OCI-LY3 (cell line): ENCODE measurements at regions not wholly inside any gene's neighbourhood (a gene's known extent, or its start where the extent isn't known, plus 50 kb on each side); places are given as distances from the start of the nearest gene placed in this dataset.

Experiments
- EZH2phosphoT487 ChIP-seq: fragments of 200-600 bp; shearing (Covaris generic); IDR thresholded peaks from 2 replicates; pipeline ENCODE4 v1.6.1; 2018; ENCODE audit warnings: antibody characterized with exemption, mixed run types, low read depth
- TF ChIP-seq, protein P1 (sequence below): fragments of 200-600, 300-600 bp; sonication (generic); IDR thresholded peaks from 2 replicates; pipeline ENCODE4 v1.5.1; 2014; ENCODE audit warnings: antibody characterized with exemption, low read length, low read depth

DNA sequence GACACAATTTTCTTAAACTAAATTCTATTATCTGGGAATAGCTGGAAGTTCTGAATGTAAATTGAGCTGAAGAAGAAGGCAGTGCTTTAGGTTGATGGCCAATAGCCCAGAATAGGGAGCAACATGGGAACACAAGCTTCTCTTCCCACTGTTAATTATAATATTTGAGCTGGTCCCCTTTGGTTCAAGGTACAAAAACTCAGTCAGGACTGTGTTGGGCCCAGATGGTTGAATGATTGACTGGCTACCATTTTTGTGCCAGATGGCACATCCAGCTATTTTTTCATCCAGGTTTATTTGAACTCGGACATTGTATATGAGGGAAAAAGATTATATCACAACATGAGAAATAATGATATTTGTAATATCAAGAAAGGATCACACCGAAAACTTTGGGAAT, 458.9 kb downstream of the SLITRK1 start:
- TF ChIP-seq, protein P1, sequence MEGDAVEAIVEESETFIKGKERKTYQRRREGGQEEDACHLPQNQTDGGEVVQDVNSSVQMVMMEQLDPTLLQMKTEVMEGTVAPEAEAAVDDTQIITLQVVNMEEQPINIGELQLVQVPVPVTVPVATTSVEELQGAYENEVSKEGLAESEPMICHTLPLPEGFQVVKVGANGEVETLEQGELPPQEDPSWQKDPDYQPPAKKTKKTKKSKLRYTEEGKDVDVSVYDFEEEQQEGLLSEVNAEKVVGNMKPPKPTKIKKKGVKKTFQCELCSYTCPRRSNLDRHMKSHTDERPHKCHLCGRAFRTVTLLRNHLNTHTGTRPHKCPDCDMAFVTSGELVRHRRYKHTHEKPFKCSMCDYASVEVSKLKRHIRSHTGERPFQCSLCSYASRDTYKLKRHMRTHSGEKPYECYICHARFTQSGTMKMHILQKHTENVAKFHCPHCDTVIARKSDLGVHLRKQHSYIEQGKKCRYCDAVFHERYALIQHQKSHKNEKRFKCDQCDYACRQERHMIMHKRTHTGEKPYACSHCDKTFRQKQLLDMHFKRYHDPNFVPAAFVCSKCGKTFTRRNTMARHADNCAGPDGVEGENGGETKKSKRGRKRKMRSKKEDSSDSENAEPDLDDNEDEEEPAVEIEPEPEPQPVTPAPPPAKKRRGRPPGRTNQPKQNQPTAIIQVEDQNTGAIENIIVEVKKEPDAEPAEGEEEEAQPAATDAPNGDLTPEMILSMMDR, result no peak
- TF ChIP-seq EZH2phosphoT487, result no peak
